ENCODE measurements at regions not wholly inside any gene's neighbourhood (a gene's known extent, or its start where the extent isn't known, plus 50 kb on each side); places are given as distances from the start of the nearest gene placed in this dataset.
A peak's percentile ranks its signal among the peaks of the same experiment; 100 is the strongest.

DNA sequence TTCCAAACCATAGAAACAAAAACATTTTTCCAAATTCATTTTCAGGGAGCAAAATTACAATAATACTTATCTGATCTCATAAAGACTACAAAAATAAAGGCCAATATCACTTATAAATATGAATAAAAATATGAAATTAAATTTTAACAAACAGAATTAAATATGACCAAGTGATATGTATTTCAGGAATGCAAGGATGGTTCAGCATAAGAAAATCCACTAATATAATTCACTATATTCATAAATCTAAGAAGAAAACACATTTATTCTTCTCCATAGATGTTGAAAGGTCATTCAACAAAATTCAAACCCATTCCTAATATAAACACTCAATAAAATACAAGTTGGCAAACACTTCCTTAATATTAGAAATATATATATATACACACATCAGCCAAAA lies 115.2 kb upstream of the TMEM168 start (continued):
- TF ChIP-seq ZNF462 (CRISPR knock-in tag; IDR thresholded peaks at IDR 0.05) (no peak), POLR2AphosphoS5 (IDR thresholded peaks at IDR 0.05; ENCODE audit: low read depth) (no peak), EZH2phosphoT487 (IDR thresholded peaks at IDR 0.05; ENCODE audit: unreplicated experiment) (no peak)
- TF ChIP-seq, protein P1, sequence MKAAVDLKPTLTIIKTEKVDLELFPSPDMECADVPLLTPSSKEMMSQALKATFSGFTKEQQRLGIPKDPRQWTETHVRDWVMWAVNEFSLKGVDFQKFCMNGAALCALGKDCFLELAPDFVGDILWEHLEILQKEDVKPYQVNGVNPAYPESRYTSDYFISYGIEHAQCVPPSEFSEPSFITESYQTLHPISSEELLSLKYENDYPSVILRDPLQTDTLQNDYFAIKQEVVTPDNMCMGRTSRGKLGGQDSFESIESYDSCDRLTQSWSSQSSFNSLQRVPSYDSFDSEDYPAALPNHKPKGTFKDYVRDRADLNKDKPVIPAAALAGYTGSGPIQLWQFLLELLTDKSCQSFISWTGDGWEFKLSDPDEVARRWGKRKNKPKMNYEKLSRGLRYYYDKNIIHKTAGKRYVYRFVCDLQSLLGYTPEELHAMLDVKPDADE (IDR thresholded peaks at IDR 0.05) = no peak

- Histone ChIP-seq H2AFZ (no peak overlapping the region), H3K9me2 (ENCODE audit: insufficient read depth) (no peaks in the 10 kb centered on the region), H3K79me2 (replicated peaks; ENCODE audit: insufficient read depth) (peaks cover 10% of the 10 kb centered on the region), H3K27ac (ENCODE audit: low read depth) (no peak overlapping the region), H3K36me3 (ENCODE audit: insufficient read depth) (0 out of 2 replicates have a peak, but pooled peaks cover 3% of the 10 kb centered on the region), H3F3A (replicated peaks; ENCODE audit: low read depth) (no peaks in the 10 kb centered on the region), H3K27me3 (ENCODE audit: insufficient read depth) (no peaks in the 10 kb centered on the region), H3K4me3 (no peak overlapping the region), H4K20me1 (replicated peaks; ENCODE audit: insufficient read depth) (no peaks in the 10 kb centered on the region), H3K4me1 (ENCODE audit: insufficient read depth) (no peaks in the 10 kb centered on the region), H3K4me2 (no peak overlapping the region)
- Mint-ChIP-seq H3K4me1 (no peaks in the 10 kb centered on the region), H3K9me3 (peaks cover 34% of the 10 kb centered on the region), H3K4me3 (no peak overlapping the region), H3K36me3 (ENCODE audit: low read depth) (peaks cover 46% of the 10 kb centered on the region; the same call in 2 of the 3 replicates), H3K27ac (no peak overlapping the region), H3K27me3 (ENCODE audit: insufficient read depth, low read depth, poor library complexity) (no peaks in the 10 kb centered on the region)
- ATAC-seq = peak; percentile 94
- TF ChIP-seq CTCF (conservative IDR thresholded peaks at IDR 0.05; ENCODE audit: low read depth in 2 of 2) (peak; percentile 89 to 91), NANOG (IDR thresholded peaks at IDR 0.05; ENCODE audit: borderline replicate concordance) (no peak), ZNF331 (CRISPR knock-in tag; IDR thresholded peaks at IDR 0.05; ENCODE audit: low read depth) (no peak)
- DNase-seq (ENCODE audit: low spot score) = peak; percentile 89
Observed at GRCh38 chr7:112898432-112899290, 108.5 kb upstream of the TMEM168 start.

All from GM23338 (cell line).